HEK293 (cell line): ENCODE measurements at regions not wholly inside any gene's neighbourhood (a gene's known extent, or its start where the extent isn't known, plus 50 kb on each side); places are given as distances from the start of the nearest gene placed in this dataset.

Experiments
- BCL11A ChIP-seq: fragments of 450-650 bp; formaldehyde crosslinking; IDR thresholded peaks from 2 replicates; pipeline ENCODE4 v1.5.1; 2016; ENCODE audit warnings: low read depth, missing biosample characterization, missing genetic modification characterization
- CTCF ChIP-seq: fragments of 450-650 bp; formaldehyde crosslinking; IDR thresholded peaks from 2 replicates; pipeline ENCODE4 v1.5.1; 2016; ENCODE audit warnings: missing biosample characterization, missing genetic modification characterization
- REST ChIP-seq: fragments of 450-650 bp; formaldehyde crosslinking; IDR thresholded peaks from 2 replicates; pipeline ENCODE4 v1.5.1; 2016; ENCODE audit warnings: missing biosample characterization, missing genetic modification characterization
- SP7 ChIP-seq: fragments of 450-650 bp; formaldehyde crosslinking; IDR thresholded peaks from 2 replicates; pipeline ENCODE4 v1.5.1; 2016; ENCODE audit warnings: missing biosample characterization, missing genetic modification characterization
- WT1 ChIP-seq: fragments of 450-650 bp; formaldehyde crosslinking; IDR thresholded peaks from 2 replicates; pipeline ENCODE4 v1.5.1; 2016; ENCODE audit warnings: missing biosample characterization, missing genetic modification characterization
- ZNF132 ChIP-seq: fragments of 450-650 bp; formaldehyde crosslinking; IDR thresholded peaks from 2 replicates; pipeline ENCODE4 v1.5.1; 2017; ENCODE audit warnings: missing biosample characterization, missing genetic modification characterization, borderline replicate concordance
- ZNF155 ChIP-seq: fragments of 450-650 bp; formaldehyde crosslinking; IDR thresholded peaks from 2 replicates; pipeline ENCODE4 v1.5.1; 2016; ENCODE audit warnings: missing biosample characterization, missing genetic modification characterization
- ZNF580 ChIP-seq: fragments of 450-650 bp; formaldehyde crosslinking; IDR thresholded peaks from 2 replicates; pipeline ENCODE4 v1.5.1; 2016; ENCODE audit warnings: missing biosample characterization, missing genetic modification characterization

- TF ChIP-seq REST (tag by site-specific recombination), result no peak
- TF ChIP-seq CTCF (tag by site-specific recombination), result no peak
- TF ChIP-seq ZNF132 (tag by site-specific recombination), result no peak
- TF ChIP-seq BCL11A (tag by site-specific recombination), result no peak
- TF ChIP-seq SP7 (tag by site-specific recombination), result no peak
- no peak for TF ChIP-seq WT1 (tag by site-specific recombination)
- no peak for TF ChIP-seq ZNF580 (tag by site-specific recombination)
- no peak for TF ChIP-seq ZNF155 (tag by site-specific recombination)
Measured at GRCh38 chr4:17033025-17033767, 134.8 kb upstream of the LDB2 start.
